AG08396 (cell line): ENCODE measurements at regions not wholly inside any gene's neighbourhood (a gene's known extent, or its start where the extent isn't known, plus 50 kb on each side); places are given as distances from the start of the nearest gene placed in this dataset.

Experiments
- DNase-seq: peaks from one replicate; pipeline ENCODE4 v3.0.0; 2012; ENCODE audit warnings: low spot score, mixed read lengths

DNA sequence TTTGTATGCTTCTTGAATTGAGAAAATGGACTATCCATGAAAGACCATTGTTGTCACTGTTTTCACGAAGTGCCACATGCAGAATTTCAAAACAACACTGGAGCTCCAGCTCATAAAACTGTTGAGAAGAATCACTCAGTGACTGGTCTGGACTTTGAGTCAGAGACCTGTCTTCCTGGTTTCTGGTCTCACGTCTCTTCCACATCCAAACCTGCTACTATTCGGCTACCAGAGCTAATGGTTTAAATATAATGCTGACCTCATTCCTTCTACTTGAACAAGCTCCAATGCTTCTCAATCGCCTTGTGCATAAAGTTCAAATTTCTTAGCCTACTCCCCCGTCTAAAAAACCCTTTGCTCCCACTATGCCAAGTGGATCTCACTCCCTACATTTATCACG is 227.9 kb upstream of the NR2F2 start:
- DNase-seq = no peak

- no peak for DNase-seq
Measured at GRCh38 chr15:96106181-96106580, 224.3 kb upstream of the NR2F2 start.

DNA sequence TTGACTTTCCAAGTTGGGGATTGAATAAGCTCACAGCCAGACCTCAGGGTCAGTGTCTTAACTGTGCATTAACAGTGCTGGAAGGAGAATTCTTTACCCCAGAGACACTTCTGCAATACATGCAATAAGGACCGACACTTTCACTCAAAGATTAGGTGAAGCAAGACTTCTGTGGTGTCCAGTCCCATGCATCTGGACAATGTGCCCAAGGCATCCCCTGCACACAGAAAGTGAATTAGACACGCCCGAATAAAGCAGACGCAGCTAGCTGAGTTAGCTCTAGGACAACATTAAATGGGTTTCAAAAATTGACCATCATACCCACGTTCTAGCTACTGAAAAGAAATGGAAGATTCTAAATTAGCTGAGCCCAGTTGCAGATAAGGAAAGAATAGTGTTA is 223.9 kb upstream of the NR2F2 start:
- no peak for DNase-seq

DNA sequence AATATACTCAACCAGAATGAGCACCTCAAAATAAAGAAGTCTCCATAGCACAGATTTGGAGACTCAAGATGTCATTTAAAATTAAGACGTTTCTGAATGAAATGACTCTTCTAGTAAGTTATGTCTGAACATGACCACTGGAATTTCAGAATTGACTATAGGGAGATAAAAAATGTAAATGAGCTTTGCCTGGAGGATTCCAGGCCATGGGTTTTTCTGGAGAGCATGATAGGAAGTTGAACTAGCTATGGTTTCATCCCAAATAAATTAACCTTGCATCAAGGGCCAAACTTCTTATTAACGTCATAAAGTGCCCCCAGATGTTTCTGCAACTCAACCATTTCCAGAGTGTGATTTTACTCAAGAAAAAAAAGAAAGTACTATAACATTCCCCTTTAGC is 222.6 kb upstream of the NR2F2 start:
- DNase-seq = no peak

DNA sequence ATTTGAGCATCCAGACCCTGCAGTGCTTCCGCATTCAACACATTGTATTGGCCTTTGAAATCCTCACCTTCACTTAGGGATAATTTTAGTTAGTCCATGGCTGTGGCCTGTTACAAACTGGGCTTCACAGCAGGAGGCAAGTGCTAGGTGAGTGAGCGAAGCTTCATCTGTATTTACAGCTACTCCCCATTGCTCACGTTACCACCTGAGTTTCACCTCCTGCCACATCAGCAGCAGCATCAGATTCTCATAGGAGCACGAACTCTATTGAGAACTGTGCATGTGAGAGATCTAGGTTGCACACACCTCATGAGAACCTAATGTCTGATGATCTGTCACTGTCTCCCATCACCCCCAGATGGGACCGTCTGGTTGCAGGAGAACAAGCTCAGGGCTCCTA is 222.1 kb upstream of the NR2F2 start:
- no peak for DNase-seq

DNA sequence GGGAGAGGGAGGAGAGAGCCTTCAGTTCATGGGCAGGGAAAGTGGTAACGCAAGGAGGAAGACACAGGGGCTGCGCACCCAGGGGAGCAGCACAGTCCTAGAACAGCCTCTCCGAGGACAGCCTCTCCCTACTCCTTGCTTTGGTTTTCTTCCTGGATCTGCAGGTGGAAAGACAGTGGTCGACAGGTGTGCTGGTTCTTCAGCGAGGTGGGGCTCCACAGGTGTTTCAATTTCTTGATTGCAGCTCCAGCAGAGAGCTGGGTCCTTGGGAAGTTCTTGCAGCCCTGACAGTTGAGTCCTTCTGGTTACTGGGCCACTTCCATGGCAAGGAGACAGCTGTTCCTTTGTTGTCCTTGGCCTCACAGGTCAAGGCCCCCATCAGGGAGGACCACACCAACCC is 220.7 kb upstream of the NR2F2 start:
- DNase-seq = no peak

DNA sequence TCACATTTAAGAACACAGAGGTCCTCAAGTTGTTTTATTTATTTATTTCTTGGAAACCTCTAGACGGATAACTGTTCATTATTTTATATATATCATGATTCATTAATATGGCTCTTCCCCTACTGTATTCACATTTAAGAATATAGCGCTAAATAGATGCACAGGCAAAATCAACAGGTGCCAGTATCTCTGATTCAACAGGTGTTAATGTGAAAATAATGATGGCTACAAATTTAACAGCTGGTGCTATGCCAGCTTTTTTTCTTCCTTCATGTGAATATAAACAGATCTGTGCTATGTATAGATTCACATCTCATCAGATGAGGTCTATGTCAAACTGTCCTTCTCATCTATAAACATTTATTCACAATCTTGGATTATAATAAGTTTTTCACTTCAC is 218.5 kb upstream of the NR2F2 start:
- DNase-seq = no peak

- DNase-seq = peak; percentile 17
Measured at GRCh38 chr15:96115642-96116041, 214.9 kb upstream of the NR2F2 start.

- DNase-seq = no peak
Measured at GRCh38 chr15:96117270-96117669, 213.2 kb upstream of the NR2F2 start.

DNA sequence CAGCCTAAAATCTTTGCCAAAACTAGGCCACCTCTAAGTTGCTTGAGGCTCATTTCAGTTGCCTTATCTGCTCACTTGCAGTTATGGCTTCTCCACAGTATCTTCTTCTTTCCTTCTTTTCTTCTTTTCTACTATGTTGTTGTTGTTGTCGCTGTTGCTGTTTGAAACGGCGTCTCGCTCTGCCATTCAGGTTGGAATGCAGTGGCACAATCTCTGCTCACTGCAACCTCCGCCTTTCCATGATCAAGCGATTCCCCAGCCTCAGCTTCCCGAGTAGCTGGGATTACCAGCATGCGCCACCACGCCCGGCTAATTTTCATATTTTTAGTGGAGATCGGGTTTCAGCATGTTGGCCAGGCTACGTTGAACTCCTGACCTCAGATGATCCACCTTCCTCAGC is 210.8 kb upstream of the NR2F2 start:
- no peak for DNase-seq

GRCh38 chr15:96121086-96121920 is 209.2 kb upstream of the NR2F2 start:
- DNase-seq = no peak

DNA sequence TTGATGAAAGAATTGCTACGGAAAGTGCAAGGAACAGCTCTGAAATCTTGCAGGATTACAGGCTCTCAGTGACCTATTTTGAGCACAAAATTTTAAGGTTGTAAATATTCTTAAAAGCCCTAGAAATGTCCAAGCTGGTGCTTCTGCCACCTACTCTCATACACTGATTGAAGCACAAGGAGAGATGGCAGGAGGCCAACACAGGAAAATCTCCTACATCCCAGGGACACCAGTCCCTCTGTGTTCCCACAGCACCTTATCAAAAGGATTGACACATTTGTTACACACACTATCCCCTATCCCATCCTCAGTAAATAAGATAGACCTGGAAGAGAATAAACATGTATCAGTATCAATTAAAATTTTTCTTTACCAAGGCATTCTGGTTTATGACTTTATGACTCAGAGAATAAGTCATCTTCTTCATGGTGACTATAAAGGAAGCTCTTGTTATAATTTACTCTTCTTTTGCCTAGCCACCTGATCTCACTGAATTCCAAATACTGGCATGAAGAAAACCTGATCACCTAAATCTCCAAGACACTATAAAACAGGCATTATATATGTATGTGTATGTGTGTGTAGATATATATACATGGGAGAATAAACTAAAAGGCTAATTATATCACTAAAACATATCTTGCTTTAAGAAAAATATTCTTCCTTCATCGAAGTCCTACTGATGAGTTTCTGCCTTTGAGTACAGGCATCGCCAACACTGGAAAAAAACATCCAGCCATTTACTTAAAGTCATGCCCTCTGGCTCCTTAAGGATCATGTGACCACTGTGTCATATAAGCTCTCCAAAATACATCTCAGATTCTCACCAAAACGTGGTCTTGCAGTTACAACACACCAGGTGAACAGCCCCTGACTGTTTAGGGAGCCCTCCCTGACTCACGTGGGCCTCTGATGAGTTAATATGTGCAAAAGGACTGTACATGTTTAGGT is 208.1 kb upstream of the NR2F2 start:
- DNase-seq = no peak

- no peak for DNase-seq
Measured at GRCh38 chr15:96123028-96123400, 207.5 kb upstream of the NR2F2 start.

GRCh38 chr15:96123630-96124187 is 206.8 kb upstream of the NR2F2 start:
- no peak for DNase-seq

DNA sequence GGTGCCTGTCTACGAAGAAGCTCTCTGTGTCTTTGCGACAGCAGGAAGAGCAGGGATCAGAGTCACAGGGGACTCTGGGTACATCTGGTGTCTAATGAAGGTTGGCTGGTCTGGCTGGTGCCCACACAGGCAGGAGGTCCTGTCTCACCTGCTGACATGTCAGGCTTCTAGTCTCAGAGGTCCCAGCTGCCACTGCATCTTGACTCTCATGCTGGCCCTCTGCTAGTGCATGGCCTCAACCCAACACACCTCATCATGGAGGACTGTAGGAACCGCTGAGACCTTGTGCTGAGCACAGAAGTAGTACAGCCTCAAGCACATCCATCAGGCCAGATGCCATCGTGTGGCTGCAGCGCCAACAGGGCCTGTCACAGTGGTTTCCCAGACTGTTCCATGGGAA is 206.1 kb upstream of the NR2F2 start:
- DNase-seq = no peak

DNA sequence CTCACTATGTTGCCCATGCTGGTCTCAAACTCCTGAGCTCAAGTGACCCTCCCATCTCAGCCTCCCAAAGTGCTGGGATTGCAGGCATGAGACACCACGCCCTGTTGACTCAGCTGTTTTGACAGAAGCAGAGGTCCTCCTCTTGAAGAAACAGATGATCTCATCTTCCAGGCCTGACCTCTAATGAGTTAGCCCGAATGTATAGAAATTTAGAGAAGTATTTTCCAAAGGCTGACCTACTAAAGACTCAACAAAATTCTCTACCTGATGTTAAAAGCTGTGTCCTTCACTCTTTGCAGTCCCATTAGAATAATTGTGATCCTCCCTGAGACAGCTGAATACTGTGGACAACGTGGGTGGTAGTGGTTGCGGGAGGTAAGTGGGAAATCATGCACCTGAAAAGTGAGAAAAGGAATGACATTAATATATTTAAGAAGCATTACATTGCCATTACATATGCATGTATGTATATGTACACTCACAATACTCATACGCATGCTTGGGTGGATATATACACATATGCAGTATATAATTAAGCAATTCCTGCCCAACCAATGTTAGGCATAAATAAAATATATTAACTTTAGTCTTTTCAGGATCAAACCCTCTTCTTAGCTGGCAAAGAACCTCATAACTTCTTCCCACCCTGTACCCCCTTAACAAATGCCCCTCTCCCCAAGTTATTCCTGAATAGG is 204.6 kb upstream of the NR2F2 start:
- DNase-seq = no peak

GRCh38 chr15:96126859-96127258 is 203.6 kb upstream of the NR2F2 start:
- DNase-seq = no peak

DNA sequence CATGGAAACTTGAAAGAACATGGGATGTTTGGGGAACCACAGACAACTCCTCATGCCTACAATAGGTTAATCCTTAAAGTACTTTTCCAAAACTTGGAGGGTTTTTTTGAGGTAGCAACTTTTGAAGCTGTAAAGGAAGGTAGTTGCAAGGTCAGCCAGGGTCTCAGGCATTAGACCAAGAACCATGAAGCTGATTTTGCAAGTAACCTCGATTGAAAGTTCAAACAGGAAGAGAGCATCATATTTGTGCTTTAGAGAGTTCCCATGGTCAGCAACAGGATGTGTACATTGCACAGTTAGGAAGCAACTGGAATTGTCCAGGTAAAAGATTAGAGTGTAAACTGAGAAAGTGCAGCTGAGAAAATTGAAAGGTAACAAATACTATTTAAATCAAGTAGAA is 199.8 kb upstream of the NR2F2 start:
- DNase-seq = no peak

DNA sequence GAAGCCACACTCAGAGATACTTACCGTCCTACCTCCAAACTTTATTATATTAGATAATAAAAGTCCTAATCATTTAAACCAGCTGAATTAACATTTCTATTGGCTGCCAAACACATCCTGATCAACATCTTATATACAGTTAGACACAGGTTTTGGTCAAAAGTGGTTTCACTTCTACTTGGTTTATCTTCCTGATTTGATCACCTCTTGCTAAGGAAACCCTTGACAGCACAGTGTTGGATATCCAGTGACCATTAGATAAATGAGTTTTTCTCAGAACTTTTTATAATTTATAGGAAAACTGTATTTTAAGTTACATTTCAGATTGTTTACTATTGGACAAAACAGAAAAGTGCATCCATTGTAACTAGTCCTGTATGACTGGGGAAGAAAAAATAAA is 198.4 kb upstream of the NR2F2 start:
- no peak for DNase-seq

- DNase-seq = no peak
Measured at GRCh38 chr15:96135166-96136093, 195.1 kb upstream of the NR2F2 start.

GRCh38 chr15:96138985-96139384 is 191.5 kb upstream of the NR2F2 start:
- no peak for DNase-seq
